ENCODE measurements at regions not wholly inside any gene's neighbourhood (a gene's known extent, or its start where the extent isn't known, plus 50 kb on each side); places are given as distances from the start of the nearest gene placed in this dataset.

DNA sequence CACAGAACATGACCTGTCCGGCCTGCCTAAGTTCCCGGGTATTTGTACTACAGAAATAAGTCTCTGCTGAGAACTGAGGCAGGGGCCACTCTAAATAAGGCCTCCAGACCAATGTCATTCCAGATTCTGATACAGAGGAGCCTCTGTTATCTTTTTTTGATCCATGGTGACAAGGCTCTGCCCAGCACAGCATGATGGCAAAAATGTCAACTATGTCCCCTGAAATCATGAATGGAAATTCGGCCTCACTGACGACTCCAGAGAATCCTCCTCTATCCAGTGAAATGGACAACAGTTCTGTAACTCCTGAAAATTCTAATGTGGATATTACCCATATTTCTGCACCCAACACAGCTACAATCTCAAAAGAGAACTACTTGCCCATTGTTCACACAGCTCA is 335.0 kb downstream of the DNAH5 start:
- DNase-seq (no peak), ATAC-seq (no peak)
- WGBS, 3 donors = 82 to 87% (median 85%) methylated on average over 4 of the region's 4 CpGs
- H3K27me3 ChIP-seq (ENCODE audit: insufficient read depth in 3 of 3, low read length in 2 of 3) = no peaks in the 10 kb centered on the region
- no peaks in the 10 kb centered on the region for H3K9me3 ChIP-seq
- H3K27ac ChIP-seq = no peak overlapping the region
- no peaks in the 10 kb centered on the region for H3K36me3 ChIP-seq (ENCODE audit: insufficient read depth in 1 of 2, low read depth in 1 of 2)
- TF ChIP-seq, protein P1, sequence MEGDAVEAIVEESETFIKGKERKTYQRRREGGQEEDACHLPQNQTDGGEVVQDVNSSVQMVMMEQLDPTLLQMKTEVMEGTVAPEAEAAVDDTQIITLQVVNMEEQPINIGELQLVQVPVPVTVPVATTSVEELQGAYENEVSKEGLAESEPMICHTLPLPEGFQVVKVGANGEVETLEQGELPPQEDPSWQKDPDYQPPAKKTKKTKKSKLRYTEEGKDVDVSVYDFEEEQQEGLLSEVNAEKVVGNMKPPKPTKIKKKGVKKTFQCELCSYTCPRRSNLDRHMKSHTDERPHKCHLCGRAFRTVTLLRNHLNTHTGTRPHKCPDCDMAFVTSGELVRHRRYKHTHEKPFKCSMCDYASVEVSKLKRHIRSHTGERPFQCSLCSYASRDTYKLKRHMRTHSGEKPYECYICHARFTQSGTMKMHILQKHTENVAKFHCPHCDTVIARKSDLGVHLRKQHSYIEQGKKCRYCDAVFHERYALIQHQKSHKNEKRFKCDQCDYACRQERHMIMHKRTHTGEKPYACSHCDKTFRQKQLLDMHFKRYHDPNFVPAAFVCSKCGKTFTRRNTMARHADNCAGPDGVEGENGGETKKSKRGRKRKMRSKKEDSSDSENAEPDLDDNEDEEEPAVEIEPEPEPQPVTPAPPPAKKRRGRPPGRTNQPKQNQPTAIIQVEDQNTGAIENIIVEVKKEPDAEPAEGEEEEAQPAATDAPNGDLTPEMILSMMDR (IDR thresholded peaks at IDR 0.05) = no peak
- intact Hi-C loops (cut with DNase I) = no loop called here
- no peak overlapping the region for H3K4me3 ChIP-seq
- no peaks in the 10 kb centered on the region for H3K4me1 ChIP-seq

- no peaks in the 10 kb centered on the region for H3K9me3 ChIP-seq
- ATAC-seq (no peak), DNase-seq (no peak)
- intact Hi-C loops (cut with DNase I) = no loop called here
- no peak overlapping the region for H3K27ac ChIP-seq
- no peaks in the 10 kb centered on the region for H3K36me3 ChIP-seq (ENCODE audit: insufficient read depth in 1 of 2, low read depth in 1 of 2)
- no peaks in the 10 kb centered on the region for H3K27me3 ChIP-seq (ENCODE audit: insufficient read depth in 3 of 3, low read length in 2 of 3)
- H3K4me3 ChIP-seq = no peak overlapping the region
- TF ChIP-seq, protein P1 (IDR thresholded peaks at IDR 0.05) = no peak
- no peaks in the 10 kb centered on the region for H3K4me1 ChIP-seq
- 90 to 93% (median 91%) methylated on average over 1 of the region's 1 CpG for WGBS, 3 donors
Measured at GRCh38 chr5:13606051-13606450, 338.4 kb downstream of the DNAH5 start.

GRCh38 chr5:13601112-13601511 is 343.4 kb downstream of the DNAH5 start:
- Histone ChIP-seq H3K27me3 (ENCODE audit: insufficient read depth in 3 of 3, low read length in 2 of 3) (no peaks in the 10 kb centered on the region), H3K36me3 (ENCODE audit: insufficient read depth in 1 of 2, low read depth in 1 of 2) (no peaks in the 10 kb centered on the region), H3K4me1 (no peaks in the 10 kb centered on the region), H3K27ac (no peak overlapping the region), H3K4me3 (no peak overlapping the region), H3K9me3 (no peaks in the 10 kb centered on the region)
- ATAC-seq (no peak), DNase-seq (no peak)
- intact Hi-C loops (cut with DNase I) = no loop called here
- TF ChIP-seq, protein P1 (IDR thresholded peaks at IDR 0.05) = no peak
- WGBS, 3 donors = 81 to 88% (median 86%) methylated on average over 2 of the region's 2 CpGs

DNA sequence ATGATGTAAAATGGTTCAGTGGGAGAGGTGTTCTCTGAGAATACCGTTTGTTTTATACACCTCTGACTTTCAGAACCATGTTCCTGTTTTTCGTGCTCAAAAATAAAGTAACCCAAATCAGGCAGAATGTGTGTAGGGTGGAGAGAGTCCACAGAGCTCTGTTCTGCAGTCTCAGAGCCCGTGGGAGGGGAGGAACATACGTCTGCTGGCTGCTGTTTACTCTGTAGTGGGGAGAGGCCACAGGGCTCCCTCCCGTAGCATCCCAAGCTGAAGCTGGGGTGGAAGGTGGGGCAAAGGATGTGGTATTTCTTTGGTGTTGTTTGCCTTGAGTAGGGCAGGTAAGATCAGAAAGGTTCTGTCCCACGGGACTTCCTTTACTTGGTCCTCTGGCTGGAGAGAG is 348.5 kb downstream of the DNAH5 start:
- intact Hi-C loops (cut with DNase I) = no loop called here
- Histone ChIP-seq H3K9me3 (no peaks in the 10 kb centered on the region), H3K4me3 (no peak overlapping the region), H3K27me3 (ENCODE audit: insufficient read depth in 3 of 3, low read length in 2 of 3) (no peaks in the 10 kb centered on the region), H3K27ac (no peak overlapping the region), H3K36me3 (ENCODE audit: insufficient read depth in 1 of 2, low read depth in 1 of 2) (no peaks in the 10 kb centered on the region), H3K4me1 (no peaks in the 10 kb centered on the region)
- DNase-seq = no peak
- WGBS, 3 donors = 44 to 66% (median 63%) methylated on average over 6 of the region's 6 CpGs
- TF ChIP-seq, protein P1 (IDR thresholded peaks at IDR 0.05) = no peak
- ATAC-seq = no peak

DNA sequence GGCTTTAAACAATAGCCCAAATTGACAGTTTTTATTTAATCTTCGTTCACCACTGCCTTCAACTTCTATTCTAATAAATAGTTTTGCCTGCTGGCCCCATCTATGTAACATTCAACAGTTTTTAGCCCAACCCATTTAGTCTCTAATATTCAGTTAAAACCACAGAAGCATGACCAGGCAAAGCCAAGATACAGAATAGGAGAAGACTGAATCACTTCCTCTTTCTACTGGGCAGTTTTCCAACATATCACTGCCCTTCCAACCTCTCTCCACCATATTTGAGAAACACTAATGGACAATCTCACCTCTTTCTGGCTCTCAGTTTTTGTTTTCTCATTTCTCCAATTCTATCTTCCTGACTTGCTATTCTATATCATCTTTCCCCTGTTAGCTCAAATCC is 352.9 kb downstream of the DNAH5 start:
- no peak for ATAC-seq
- Histone ChIP-seq H3K36me3 (ENCODE audit: insufficient read depth in 1 of 2, low read depth in 1 of 2) (no peaks in the 10 kb centered on the region), H3K4me1 (no peaks in the 10 kb centered on the region), H3K4me3 (no peak overlapping the region), H3K27ac (no peak overlapping the region), H3K27me3 (ENCODE audit: insufficient read depth in 3 of 3, low read length in 2 of 3) (no peaks in the 10 kb centered on the region), H3K9me3 (no peaks in the 10 kb centered on the region)
- 45 to 57% (median 55%) methylated on average over 1 of the region's 1 CpG for WGBS, 3 donors
- intact Hi-C loops (cut with DNase I) = no loop called here
- TF ChIP-seq, protein P1 (IDR thresholded peaks at IDR 0.05) = no peak
- no peak for DNase-seq
